ENCODE measurements at regions not wholly inside any gene's neighbourhood (a gene's known extent, or its start where the extent isn't known, plus 50 kb on each side); places are given as distances from the start of the nearest gene placed in this dataset.
"Not testable (repeated sequence)": the region's sequence is repeated elsewhere in the genome, so short reads cannot be mapped to it uniquely, and the experiment has no call there.

GRCh38 chr9:29208670-29209069 is 1635.4 kb upstream of the C9orf72 start:
- DNase-seq, result no peak

- no peak for DNase-seq
These were observed 1636.5 kb upstream of the C9orf72 start for GRCh38 chr9:29209748-29210291.

DNA sequence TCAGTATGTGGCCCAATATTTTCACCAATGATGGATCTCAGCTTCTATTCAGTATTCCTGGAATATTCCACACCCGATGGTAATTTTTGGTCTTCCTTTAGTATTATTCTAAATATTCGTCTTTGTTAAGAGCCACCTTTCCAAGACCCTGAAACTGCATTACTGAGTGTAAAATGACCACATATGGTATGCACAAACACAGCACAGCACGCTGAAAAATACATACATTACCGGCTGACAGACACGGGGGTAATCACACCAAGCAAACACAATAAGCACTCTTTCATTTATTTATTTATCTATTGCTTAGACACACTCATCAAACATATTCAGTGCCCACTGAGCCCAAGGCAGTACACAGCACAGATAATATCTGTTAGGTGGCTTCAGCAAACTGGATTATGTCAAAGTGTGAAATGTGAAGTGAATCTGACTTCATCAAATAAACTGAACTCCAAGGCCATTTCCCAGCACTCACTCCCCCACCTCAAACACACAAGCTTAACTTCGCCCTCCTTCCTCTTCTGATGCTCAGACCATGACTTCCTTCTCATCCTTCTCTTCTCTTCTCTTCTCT is 1637.8 kb upstream of the C9orf72 start:
- DNase-seq, result no peak

GRCh38 chr9:29211580-29212396 is 1638.5 kb upstream of the C9orf72 start:
- DNase-seq, result no peak

- DNase-seq, result no peak
These were observed 1639.4 kb upstream of the C9orf72 start for GRCh38 chr9:29212397-29213387.

DNA sequence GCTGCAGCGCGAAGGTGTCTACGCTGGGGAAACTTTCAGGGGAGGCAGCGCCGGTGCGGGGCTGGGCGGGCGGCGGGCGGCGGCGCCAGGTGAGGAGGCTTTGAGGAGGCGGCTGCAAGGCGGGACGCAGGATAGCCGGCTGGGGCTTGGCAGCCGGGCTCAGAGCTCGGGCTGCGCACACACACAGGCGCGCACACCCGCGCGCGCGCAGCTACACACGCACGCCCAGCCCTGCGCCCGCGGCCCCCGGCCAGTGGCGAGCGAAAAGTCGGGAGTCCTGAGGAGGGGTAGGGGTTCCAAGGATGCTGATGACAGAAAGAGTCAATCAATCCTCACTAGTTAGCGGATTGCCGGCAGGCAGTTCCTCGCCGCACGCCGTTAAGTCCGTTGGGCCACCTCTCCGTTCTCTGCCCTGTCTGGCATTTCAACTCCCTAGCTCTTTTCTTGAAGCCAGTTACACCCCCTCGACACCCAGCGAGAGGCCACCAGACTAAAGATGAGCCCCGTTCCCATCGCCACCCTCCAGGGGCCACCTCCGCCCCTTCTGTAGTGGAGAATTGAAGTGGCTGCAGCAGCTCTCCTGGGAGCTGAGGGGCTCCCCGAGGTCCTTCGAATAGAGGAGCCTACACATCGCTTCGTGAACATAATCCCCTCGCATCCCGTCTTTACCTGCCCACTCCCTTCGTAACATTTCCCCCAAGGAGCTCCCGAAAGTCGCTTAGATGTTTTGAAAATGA is 1640.3 kb upstream of the C9orf72 start, which contains the start of gene LINGO2:
Gene LINGO2 (minus strand): TSS at position 185 of the 737 bp plus-strand sequence.
- no peak for DNase-seq

- DNase-seq, result no peak
These were observed 1640.9 kb upstream of the C9orf72 start for GRCh38 chr9:29214154-29214689.

DNA sequence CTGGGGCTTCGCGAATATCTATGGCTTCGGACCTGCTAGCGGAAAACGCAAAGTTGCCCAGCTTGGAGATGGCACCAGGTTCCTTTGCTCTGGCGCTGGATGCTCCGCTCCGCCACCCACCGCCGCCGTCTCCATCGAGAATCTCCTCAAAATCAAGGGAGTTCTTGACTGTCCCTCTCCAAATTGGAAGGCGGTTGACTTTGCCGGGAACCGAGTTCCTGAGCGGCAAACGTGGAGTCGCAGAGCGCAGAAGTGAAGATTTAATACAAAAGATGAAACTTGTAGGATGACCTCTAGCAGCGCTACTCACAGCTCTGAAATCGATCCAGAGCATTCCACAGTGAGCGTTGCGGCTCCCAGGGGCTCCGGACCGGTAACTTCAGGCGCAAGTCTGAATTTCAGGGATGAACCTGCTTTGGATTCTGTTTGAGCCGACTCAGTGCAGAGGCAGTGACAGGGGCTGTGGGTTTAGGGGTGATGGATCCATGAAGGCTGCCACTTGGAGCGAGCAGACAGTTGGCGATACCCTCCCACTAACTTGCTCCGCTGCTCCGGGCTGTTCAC is 1641.5 kb upstream of the C9orf72 start:
- no peak for DNase-seq

DNA sequence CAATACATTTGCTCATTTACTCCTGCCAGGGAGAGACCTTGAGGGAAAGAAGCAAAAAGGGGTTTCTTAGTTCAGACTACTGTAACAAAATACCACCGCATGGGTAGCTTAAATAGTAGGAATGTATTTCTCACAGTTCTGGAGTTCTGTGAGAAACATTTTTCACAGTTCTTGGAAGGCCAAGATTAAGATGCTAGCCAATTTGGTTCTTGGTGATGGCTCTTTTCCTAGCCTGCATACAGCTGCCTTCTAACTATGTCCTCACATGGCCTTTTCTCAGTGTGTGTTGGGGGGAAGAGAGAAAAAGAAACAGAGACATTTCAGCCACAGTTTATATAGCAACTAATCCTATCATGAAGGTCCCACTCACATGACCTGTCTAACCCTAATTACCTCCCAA is 1644.7 kb upstream of the C9orf72 start:
- no peak for DNase-seq

- DNase-seq, result no peak
These were observed 1647.4 kb upstream of the C9orf72 start for GRCh38 chr9:29220596-29221251.

- no peak for DNase-seq
These were observed 1655.3 kb upstream of the C9orf72 start for GRCh38 chr9:29228558-29228957.

DNA sequence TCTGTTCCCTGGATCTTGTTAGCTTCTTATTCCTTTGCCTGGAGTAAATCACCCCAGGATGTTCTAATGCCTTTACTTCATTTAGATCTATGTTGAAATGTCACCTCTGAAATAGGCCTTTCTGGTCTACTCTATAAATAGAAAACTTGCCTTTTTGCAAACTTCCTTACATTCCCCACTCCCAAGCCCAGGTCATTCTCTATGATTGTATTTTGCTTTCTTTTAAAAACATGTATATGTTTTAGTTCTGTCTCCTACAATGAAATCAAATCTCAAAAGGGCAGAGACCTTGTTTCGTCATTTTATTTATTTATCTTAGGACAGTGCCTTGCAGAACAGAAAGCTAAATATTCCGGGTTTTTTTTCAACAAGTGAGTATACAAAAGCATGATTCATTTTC is 1657.7 kb upstream of the C9orf72 start:
- no peak for DNase-seq

DNA sequence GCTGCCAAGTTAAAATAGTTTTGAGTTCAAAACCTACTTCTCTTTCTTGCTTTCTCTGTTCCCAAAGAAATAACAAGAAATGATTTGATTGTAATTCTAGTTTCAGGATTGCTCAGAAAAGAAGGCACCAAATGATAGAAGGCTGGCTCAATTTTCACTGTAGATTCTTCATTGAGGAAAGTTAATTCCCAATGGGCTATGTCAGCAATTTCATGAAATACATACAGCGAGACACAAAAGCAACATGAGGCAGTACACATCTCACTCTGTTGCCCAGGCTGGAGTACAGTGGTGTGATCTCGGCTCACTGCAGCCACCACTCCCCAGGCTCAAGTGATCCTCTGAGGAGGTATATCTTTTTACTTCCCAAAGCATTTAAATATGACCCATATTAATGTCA is 1659.9 kb upstream of the C9orf72 start:
- no peak for DNase-seq

GRCh38 chr9:29241320-29241719 is 1668.0 kb upstream of the C9orf72 start:
- no peak for DNase-seq

DNA sequence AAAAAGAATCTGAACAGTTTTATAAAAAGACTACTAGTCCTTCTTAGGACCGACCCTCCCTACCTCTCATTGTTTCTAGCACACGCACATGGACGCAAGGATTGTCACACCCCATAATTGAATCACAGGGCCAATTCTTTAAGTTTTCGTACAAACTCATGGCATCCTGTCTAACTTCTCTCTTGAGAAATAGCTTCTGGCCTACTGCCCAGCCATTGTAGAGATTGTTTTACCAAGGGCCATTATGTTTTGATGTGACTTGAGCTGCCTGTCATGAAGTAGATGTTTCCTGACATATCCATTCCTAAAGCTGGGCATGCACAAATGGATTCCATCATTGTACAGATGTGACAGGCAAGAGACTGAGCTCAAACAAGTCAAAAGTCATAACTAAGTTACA is 1672.1 kb upstream of the C9orf72 start:
- DNase-seq, result no peak

- not testable (repeated sequence) for DNase-seq
These were observed 1697.1 kb upstream of the C9orf72 start for GRCh38 chr9:29270400-29270799.

GRCh38 chr9:29282121-29282520 is 1708.8 kb upstream of the C9orf72 start:
- no peak for DNase-seq

DNA sequence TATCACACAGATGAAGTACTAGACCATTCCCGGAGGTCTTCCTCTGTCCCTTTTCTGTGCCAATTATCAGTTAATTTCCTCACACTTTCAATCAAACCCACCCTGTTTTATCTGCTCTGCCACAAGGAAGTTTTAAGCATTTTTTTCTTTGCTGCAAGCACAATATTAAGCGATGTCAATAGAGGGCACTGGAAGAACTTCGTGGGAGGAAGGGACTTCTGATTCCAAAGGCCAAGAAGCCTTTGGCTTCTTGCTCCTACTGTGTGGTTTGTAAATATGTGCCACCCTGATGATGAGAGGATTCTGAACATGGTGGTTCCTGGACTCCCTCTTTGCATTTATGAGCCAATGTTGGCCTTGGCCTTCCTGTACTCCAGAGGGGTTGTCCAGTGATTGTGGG is 1712.5 kb upstream of the C9orf72 start:
- DNase-seq, result no peak

DNA sequence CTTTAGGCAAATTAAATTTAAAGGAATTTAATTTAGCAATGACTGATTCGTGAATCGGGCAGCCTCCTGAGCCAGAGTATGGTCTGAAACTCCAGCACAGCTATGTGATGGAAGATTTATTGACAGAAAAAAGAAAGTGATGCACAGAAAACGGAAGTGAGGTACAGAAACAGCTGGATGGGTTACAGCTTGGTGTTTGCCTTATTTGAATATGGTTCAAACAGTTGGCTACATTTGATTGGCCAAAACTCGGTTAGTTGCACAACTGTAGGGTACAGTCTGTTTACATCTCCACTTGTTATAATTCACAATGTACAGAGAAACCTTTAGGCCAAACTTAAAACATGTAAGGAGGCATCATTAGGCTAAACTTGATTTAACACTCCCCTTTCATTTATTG is 1716.1 kb upstream of the C9orf72 start:
- DNase-seq, result no peak

DNA sequence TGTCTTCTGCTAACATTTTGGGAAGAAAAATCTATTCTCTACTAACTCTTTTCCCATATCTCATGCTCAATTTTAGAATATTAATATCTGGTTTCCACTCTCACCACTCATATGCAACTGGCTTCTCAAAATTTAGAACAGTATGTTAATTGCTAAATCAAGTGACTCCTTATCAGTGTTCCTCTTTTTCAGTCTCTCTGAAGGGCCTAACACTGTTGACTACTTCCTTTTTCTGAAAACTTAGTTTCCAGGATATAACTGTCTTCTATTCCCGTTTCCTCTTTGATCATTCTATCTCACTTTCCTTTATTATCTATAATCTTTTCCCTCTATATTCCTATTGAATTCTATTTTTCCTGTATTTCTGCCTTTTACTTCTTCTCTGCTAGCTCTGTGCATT is 1717.2 kb upstream of the C9orf72 start:
- no peak for DNase-seq

- no peak for DNase-seq
These were observed 1724.3 kb upstream of the C9orf72 start for GRCh38 chr9:29297592-29297991.
